PFSK-1 (cell line): ENCODE measurements at regions not wholly inside any gene's neighbourhood (a gene's known extent, or its start where the extent isn't known, plus 50 kb on each side); places are given as distances from the start of the nearest gene placed in this dataset.

Source experiments
- FOXP2 ChIP-seq: optimal IDR thresholded peaks from 2 replicates; pipeline ENCODE3; 2011; ENCODE audit warnings: borderline replicate concordance, control low read depth, inconsistent platforms; ENCODE audit not compliant: insufficient read depth; ENCODE audit errors: extremely low read length, extremely low read depth
- POLR2AphosphoS5 ChIP-seq: IDR thresholded peaks from 2 replicates; pipeline ENCODE4 v1.6.1; 2012; ENCODE audit warnings: low read depth, mild to moderate bottlenecking, control low read depth, low read length, moderate library complexity
- REST ChIP-seq, 2 experiments: IDR thresholded peaks; 2 replicates each; pipeline versions ENCODE4 v1.6.1 to v1.8.0; 2011 to 2012; ENCODE audit warnings: low read depth in 2 of 2, low read length in 2 of 2, control low read depth in 1 of 2, inconsistent platforms in 1 of 2, mild to moderate bottlenecking in 1 of 2, moderate library complexity in 1 of 2; ENCODE audit not compliant: insufficient read depth in 1 of 2
- TAF1 ChIP-seq: IDR thresholded peaks from 2 replicates; pipeline ENCODE4 v1.6.1; 2012; ENCODE audit warnings: low read length, control low read depth, borderline replicate concordance; ENCODE audit not compliant: insufficient read depth

GRCh38 chr2:145161656-145162055 lies 641.7 kb upstream of the ZEB2 start:
- TF ChIP-seq REST (IDR thresholded peaks at IDR 0.05; ENCODE audit: insufficient read depth in 1 of 2, low read depth in 2 of 2, low read length in 2 of 2) (no peak), POLR2AphosphoS5 (no peak), FOXP2 (no peak), TAF1 (no peak)
